ENCODE measurements at regions not wholly inside any gene's neighbourhood (a gene's known extent, or its start where the extent isn't known, plus 50 kb on each side); places are given as distances from the start of the nearest gene placed in this dataset.
"Not testable (repeated sequence)": the region's sequence is repeated elsewhere in the genome, so short reads cannot be mapped to it uniquely, and the experiment has no call there.

DNA sequence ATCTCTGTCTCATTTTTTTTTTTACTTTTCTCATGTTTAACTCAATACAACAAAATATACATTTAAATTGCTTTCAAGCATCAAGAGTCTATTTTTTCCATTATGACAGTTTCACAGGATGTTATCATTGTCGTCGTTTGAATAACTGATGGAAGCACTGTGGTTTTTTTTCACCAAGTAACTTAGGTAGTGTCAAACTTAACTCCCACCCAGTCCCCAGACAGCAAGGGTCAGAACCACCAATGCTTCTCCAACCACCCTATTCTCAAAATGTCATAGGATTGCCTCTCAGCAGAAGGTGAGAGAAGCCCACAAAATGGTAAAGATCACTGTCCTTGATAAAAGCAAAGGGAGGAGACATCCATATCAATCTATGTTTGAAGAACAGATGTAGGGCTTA lies 339.4 kb downstream of the SFMBT2 start:
- DNase-seq (ENCODE audit: extremely low read depth, low read depth): no peak
- TF ChIP-seq, protein P1, sequence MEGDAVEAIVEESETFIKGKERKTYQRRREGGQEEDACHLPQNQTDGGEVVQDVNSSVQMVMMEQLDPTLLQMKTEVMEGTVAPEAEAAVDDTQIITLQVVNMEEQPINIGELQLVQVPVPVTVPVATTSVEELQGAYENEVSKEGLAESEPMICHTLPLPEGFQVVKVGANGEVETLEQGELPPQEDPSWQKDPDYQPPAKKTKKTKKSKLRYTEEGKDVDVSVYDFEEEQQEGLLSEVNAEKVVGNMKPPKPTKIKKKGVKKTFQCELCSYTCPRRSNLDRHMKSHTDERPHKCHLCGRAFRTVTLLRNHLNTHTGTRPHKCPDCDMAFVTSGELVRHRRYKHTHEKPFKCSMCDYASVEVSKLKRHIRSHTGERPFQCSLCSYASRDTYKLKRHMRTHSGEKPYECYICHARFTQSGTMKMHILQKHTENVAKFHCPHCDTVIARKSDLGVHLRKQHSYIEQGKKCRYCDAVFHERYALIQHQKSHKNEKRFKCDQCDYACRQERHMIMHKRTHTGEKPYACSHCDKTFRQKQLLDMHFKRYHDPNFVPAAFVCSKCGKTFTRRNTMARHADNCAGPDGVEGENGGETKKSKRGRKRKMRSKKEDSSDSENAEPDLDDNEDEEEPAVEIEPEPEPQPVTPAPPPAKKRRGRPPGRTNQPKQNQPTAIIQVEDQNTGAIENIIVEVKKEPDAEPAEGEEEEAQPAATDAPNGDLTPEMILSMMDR (IDR thresholded peaks at IDR 0.05; ENCODE audit: low read depth, low read length, missing control alignments): no peak
- H3K4me3 ChIP-seq (replicated peaks; ENCODE audit: low read depth, low read length): no peak overlapping the region

DNA sequence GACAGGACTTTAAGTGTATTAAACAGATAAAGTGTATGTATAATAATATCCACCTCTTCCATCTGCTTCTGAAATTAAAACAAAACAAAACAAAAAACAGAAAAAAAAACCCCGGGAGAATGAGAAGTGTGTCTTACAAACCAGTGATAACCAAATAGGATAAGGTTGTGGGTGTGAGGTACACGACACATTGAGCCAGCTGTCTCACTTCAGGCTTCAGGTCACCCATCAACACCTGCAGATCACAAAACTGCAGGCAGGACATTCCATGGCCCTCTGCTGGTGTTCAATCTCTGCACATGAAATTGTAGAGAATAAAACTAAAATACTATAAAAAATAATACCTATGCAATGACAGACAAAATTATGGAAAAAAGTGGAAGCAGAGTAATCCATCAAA lies 339.9 kb downstream of the SFMBT2 start:
- no peak for DNase-seq (ENCODE audit: extremely low read depth, low read depth)
- TF ChIP-seq, protein P1 (IDR thresholded peaks at IDR 0.05; ENCODE audit: low read depth, low read length, missing control alignments): no peak
- H3K4me3 ChIP-seq (replicated peaks; ENCODE audit: low read depth, low read length): no peak overlapping the region

DNA sequence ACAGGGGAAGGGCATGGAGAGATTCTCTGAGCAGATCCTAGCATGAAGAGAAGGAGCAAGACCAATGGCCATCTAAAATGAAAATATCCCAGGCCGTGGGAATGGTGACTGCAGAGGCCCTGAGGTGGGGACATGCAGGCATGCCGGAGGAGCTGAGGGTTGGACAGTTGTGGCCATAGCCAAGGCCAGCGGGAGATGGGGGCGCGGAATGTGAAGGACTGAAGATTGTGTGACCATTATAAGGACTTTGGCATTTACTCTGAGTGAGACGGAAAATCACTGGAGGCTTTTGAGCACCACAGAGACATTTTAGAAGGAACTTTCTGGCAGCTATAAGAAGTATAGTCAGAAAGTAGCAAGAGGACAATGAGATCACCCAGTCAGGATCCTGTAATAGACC lies 341.1 kb downstream of the SFMBT2 start:
- no peak for DNase-seq (ENCODE audit: extremely low read depth, low read depth)
- TF ChIP-seq, protein P1 (IDR thresholded peaks at IDR 0.05; ENCODE audit: low read depth, low read length, missing control alignments): no peak
- H3K4me3 ChIP-seq (replicated peaks; ENCODE audit: low read depth, low read length): no peak overlapping the region

DNA sequence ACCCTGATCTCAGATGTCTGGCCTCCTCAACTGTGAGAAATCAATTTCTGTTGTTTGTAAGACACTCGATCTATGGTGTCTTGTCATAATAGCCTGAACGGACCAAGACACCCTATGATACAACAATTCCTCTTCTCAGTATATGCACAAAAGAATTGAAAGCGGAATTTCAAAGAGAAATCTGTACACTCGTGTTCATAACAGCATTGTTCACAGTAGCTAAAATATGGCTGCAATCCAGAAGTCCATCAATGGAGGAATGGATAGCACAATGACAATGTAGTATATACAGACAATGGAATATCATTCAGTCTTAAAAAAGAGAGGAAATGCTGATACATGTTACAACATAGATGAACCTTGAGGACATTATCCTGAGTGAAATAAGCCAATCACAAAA lies 354.6 kb downstream of the SFMBT2 start:
- DNase-seq (ENCODE audit: extremely low read depth, low read depth): no peak
- no peak overlapping the region for H3K4me3 ChIP-seq (replicated peaks; ENCODE audit: low read depth, low read length)
- TF ChIP-seq, protein P1 (IDR thresholded peaks at IDR 0.05; ENCODE audit: low read depth, low read length, missing control alignments): no peak

DNA sequence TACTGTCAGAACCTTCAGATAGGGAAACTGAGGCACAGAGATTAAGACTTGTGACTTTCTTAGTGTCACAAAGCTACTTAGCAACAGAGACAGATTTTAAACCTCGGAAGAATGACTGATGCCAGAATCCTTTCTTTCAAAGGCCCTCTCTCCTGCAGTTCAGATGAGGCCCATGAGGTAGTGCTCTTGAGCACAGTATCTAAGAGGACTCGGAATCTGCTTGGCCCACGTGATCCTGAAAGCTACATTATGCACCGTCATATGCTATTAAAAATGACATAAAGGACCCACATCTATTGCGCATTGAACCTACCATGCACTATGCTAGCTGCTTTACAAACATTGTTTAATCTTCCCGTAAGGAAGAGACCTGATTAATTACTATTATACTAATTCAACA lies 355.9 kb downstream of the SFMBT2 start:
- TF ChIP-seq, protein P1 (IDR thresholded peaks at IDR 0.05; ENCODE audit: low read depth, low read length, missing control alignments): peak; percentile 8
- no peak for DNase-seq (ENCODE audit: extremely low read depth, low read depth)
- no peak overlapping the region for H3K4me3 ChIP-seq (replicated peaks; ENCODE audit: low read depth, low read length)

DNA sequence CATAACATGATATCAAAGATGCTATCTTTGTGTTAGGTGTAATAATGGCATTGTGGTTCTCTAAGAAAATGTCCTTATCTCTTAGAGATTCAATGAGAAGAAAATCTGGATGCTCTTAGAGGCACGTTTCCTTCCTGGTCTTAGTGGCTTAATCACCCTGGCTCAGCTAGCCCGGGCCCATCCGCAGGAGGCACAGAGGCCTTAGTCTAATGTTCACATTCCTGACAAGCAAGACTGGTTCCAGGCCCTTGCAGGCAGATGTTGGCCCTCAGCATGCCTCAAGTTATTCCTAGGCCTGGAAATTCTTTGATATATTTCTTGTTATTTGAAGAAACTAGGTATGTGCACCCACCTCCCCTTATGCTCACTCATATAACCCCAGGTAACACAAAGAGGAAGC lies 357.6 kb downstream of the SFMBT2 start:
- no peak overlapping the region for H3K4me3 ChIP-seq (replicated peaks; ENCODE audit: low read depth, low read length)
- no peak for DNase-seq (ENCODE audit: extremely low read depth, low read depth)
- TF ChIP-seq, protein P1 (IDR thresholded peaks at IDR 0.05; ENCODE audit: low read depth, low read length, missing control alignments): no peak

DNA sequence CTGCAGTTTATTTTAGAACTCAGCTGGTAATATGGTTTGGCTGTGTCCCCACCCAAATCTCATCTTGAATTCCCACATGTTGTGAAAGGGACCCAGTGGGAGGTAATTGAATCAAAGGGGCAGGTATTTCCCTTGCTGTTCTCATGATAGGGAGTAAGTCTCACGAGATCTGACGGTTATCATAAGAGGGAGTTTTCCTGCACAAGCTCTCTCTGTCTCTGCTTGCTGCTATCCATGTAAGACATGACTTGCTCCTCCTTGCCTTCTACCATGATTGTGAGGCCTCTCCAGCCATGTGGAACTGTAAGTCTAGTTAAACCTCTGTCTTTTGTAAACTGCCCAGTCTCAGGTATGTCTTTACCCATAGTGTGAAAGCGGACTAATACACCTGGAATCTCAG lies 360.8 kb downstream of the SFMBT2 start:
- not testable (repeated sequence) for DNase-seq (ENCODE audit: extremely low read depth, low read depth); H3K4me3 ChIP-seq (replicated peaks; ENCODE audit: low read depth, low read length)

All from HFF-Myc (cell line).